HL-60 (cell line): ENCODE measurements at regions not wholly inside any gene's neighbourhood (a gene's known extent, or its start where the extent isn't known, plus 50 kb on each side); places are given as distances from the start of the nearest gene placed in this dataset.

Experiments used
- DNase-seq, 2 experiments: peaks; one replicate each; pipeline ENCODE4 v3.0.0-alpha.2; 2010 to 2020; ENCODE audit warnings: low read depth in 1 of 2, low spot score in 1 of 2
- H3K27ac ChIP-seq: fragments of 250-450 bp; sonication (Bioruptor Pico); replicated peaks from 2 replicates; pipeline ENCODE4 v1.5.1; 2020; ENCODE audit warnings: mild to moderate bottlenecking, moderate library complexity
- H3K27me3 ChIP-seq: fragments of 250-450 bp; sonication (Bioruptor Pico); 2 replicates; pipeline ENCODE4 v1.5.1; 2021; ENCODE audit warnings: mild to moderate bottlenecking, moderate library complexity; ENCODE audit not compliant: insufficient read depth, poor library complexity, severe bottlenecking
- H3K4me3 ChIP-seq: replicated peaks from 2 replicates; pipeline ENCODE4 v1.5.1; 2011; ENCODE audit warnings: mild to moderate bottlenecking, control low read depth, low read length; ENCODE audit not compliant: insufficient read depth
- CTCF ChIP-seq: IDR thresholded peaks from one replicate; pipeline ENCODE4 v1.5.1; 2011; ENCODE audit warnings: low read length, control low read depth, inconsistent platforms; ENCODE audit not compliant: insufficient read depth
- GABPA ChIP-seq: IDR thresholded peaks from 2 replicates; pipeline ENCODE4 v1.6.1; 2012; ENCODE audit warnings: low read depth
- POLR2AphosphoS5 ChIP-seq: IDR thresholded peaks from 2 replicates; pipeline ENCODE4 v1.6.1; 2012; ENCODE audit warnings: low read depth
- REST ChIP-seq: IDR thresholded peaks from 2 replicates; pipeline ENCODE4 v1.6.1; 2012; ENCODE audit warnings: low read depth; ENCODE audit not compliant: insufficient replicate concordance
- SPI1 ChIP-seq: IDR thresholded peaks from 2 replicates; pipeline ENCODE4 v1.6.1; 2012; ENCODE audit warnings: low read depth, mild to moderate bottlenecking, borderline replicate concordance

DNA sequence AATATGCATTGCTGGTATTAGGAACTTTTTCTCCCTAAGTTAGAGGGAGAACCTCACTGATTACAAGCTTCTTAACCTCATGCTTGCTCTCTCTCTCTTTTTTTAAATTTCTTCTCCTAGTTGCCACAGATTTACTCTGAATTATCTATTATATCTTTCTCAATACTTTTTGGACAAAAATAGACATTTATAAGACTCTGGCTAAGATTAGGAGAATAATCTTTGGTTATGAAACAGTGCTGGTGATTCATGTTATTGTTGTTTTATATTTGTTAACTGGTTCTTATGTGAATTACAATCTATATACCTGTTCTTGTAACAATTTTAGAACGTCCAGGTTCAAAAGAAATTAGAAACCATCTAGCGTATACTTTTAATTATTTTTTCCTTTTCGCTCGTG, 187.8 kb downstream of the OGFRL1 start:
- TF ChIP-seq CTCF (no peak), POLR2AphosphoS5 (no peak), REST (no peak), SPI1 (no peak), GABPA (no peak)
- Histone ChIP-seq H3K27ac (no peak overlapping the region), H3K4me3 (no peak overlapping the region), H3K27me3 (no peaks in the 10 kb centered on the region)
- DNase-seq: no peak

DNA sequence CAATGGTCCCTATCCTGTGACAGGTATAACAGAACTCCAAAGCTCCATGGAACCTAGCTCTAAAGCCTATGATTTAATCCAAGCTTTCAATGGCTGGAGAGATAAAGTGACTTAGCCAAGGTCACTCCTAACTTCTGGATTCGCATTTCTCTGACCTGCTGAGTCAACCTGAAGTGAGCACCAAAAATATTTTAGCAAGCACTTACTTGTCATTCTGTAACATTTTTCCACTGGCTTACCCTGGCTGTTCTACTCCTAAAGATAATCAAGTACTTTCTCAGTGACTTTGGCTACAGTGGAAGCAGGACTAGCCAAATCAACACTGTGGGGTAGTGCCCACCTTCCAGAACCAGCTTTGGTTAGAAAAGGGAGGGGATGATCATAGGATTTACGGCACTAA, 188.3 kb downstream of the OGFRL1 start:
- no peak overlapping the region for H3K27ac ChIP-seq
- no peak for TF ChIP-seq POLR2AphosphoS5
- TF ChIP-seq CTCF: no peak
- no peak for TF ChIP-seq SPI1
- TF ChIP-seq REST: no peak
- TF ChIP-seq GABPA: no peak

DNA sequence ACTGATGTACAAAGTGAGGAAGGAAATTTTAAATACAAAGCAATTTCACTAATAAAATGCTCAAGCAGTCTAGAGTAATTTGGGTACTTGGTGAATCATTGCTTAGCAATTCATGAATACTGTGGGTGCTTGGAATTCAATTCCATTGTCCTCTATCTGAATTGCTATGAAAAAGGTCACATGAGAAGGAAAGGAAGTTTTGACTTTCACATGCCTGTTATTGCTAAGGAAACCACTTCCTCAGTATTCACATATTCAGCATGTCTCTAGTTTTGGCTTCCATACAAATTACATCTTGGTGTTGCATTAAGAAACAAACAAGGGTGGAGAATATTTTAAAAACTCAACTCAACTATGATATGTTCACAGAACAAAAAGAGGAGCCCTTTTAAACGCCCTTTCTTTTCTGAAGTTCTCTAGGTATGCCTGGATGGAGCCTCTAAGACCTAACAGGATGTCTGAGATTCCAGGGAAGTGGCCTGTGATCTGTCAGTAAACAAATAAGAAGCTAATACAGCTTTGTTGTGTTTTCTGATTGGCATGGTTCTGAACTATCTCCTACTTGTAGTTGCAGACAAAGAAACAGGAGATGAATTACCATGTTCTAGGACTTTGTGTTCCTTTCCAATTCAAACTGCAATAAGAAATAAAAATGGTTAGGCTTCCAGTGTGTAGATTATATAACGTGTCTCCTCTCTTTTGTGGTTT, 190.4 kb downstream of the OGFRL1 start:
- Histone ChIP-seq H3K27ac (no peak overlapping the region), H3K4me3 (no peak overlapping the region), H3K27me3 (no peaks in the 10 kb centered on the region)
- DNase-seq: no peak
- TF ChIP-seq POLR2AphosphoS5 (no peak), CTCF (no peak), REST (no peak), GABPA (no peak), SPI1 (no peak)

More for the DNA sequence above, 188.3 kb downstream of the OGFRL1 start:
- no peak overlapping the region for H3K4me3 ChIP-seq
- DNase-seq: no peak
- no peaks in the 10 kb centered on the region for H3K27me3 ChIP-seq
